Forelimb muscle (tissue), 1 donor: ENCODE measurements at regions not wholly inside any gene's neighbourhood (a gene's known extent, or its start where the extent isn't known, plus 50 kb on each side); places are given as distances from the start of the nearest gene placed in this dataset.

Source experiments
- DNase-seq: peaks from one replicate; pipeline ENCODE4 v3.0.0-alpha.2; 2013; ENCODE audit warnings: low read depth

GRCh38 chr9:115983366-115983765, 170.2 kb upstream of the PAPPA start:
- DNase-seq: no peak

GRCh38 chr9:115985657-115986056, 167.9 kb upstream of the PAPPA start:
- no peak for DNase-seq

- no peak for DNase-seq
Observed at GRCh38 chr9:115986508-115986907, 167.1 kb upstream of the PAPPA start.

GRCh38 chr9:115988701-115989100, 164.9 kb upstream of the PAPPA start:
- no peak for DNase-seq

GRCh38 chr9:115989831-115990230, 163.8 kb upstream of the PAPPA start:
- no peak for DNase-seq

GRCh38 chr9:115992834-115993233, 160.8 kb upstream of the PAPPA start:
- DNase-seq: no peak

- DNase-seq: no peak
Observed at GRCh38 chr9:115997923-115998322, 155.7 kb upstream of the PAPPA start.

GRCh38 chr9:115998666-115999065, 154.9 kb upstream of the PAPPA start:
- no peak for DNase-seq

- DNase-seq: no peak
Observed at GRCh38 chr9:115999498-115999897, 154.1 kb upstream of the PAPPA start.

GRCh38 chr9:116000748-116001329, 152.8 kb upstream of the PAPPA start:
- no peak for DNase-seq

GRCh38 chr9:116002181-116002580, 151.4 kb upstream of the PAPPA start:
- no peak for DNase-seq

GRCh38 chr9:116002624-116003023, 151.0 kb upstream of the PAPPA start:
- DNase-seq: no peak

- no peak for DNase-seq
Observed at GRCh38 chr9:116003397-116003796, 150.2 kb upstream of the PAPPA start.

GRCh38 chr9:116005205-116005604, 148.4 kb upstream of the PAPPA start:
- no peak for DNase-seq

GRCh38 chr9:116007824-116008223, 145.8 kb upstream of the PAPPA start:
- no peak for DNase-seq

- no peak for DNase-seq
Observed at GRCh38 chr9:116008278-116008677, 145.3 kb upstream of the PAPPA start.

- no peak for DNase-seq
Observed at GRCh38 chr9:116009420-116009819, 144.2 kb upstream of the PAPPA start.

- no peak for DNase-seq
Observed at GRCh38 chr9:116015855-116016254, 137.7 kb upstream of the PAPPA start.

GRCh38 chr9:116020146-116020545, 133.4 kb upstream of the PAPPA start:
- no peak for DNase-seq

- no peak for DNase-seq
Observed at GRCh38 chr9:116020801-116021200, 132.8 kb upstream of the PAPPA start.

- DNase-seq: no peak
Observed at GRCh38 chr9:116027096-116027495, 126.5 kb upstream of the PAPPA start.

GRCh38 chr9:116027511-116027910, 126.1 kb upstream of the PAPPA start:
- no peak for DNase-seq

GRCh38 chr9:116027951-116028350, 125.6 kb upstream of the PAPPA start:
- DNase-seq: no peak

- no peak for DNase-seq
Observed at GRCh38 chr9:116030517-116030916, 123.1 kb upstream of the PAPPA start.
